ENCODE measurements at regions not wholly inside any gene's neighbourhood (a gene's known extent, or its start where the extent isn't known, plus 50 kb on each side); places are given as distances from the start of the nearest gene placed in this dataset.

- no peak for TF ChIP-seq CTCF (IDR thresholded peaks at IDR 0.05; ENCODE audit: insufficient read depth, low read length)
- no peak for TF ChIP-seq POLR2AphosphoS5 (IDR thresholded peaks at IDR 0.05; ENCODE audit: low read depth)
Measured at GRCh38 chr3:182234881-182235280, 523.2 kb downstream of the SOX2 start.

Data from HL-60 (cell line).